GM18508 (cell line): ENCODE measurements at regions not wholly inside any gene's neighbourhood (a gene's known extent, or its start where the extent isn't known, plus 50 kb on each side); places are given as distances from the start of the nearest gene placed in this dataset.

Experiments
- ATAC-seq: cut with Tn5 transposase; IDR thresholded peaks from one replicate; pipeline ENCODE4 v1.9.1; 2021; ENCODE audit warnings: moderate number of reproducible peaks; ENCODE audit not compliant: insufficient read depth, unreplicated experiment

DNA sequence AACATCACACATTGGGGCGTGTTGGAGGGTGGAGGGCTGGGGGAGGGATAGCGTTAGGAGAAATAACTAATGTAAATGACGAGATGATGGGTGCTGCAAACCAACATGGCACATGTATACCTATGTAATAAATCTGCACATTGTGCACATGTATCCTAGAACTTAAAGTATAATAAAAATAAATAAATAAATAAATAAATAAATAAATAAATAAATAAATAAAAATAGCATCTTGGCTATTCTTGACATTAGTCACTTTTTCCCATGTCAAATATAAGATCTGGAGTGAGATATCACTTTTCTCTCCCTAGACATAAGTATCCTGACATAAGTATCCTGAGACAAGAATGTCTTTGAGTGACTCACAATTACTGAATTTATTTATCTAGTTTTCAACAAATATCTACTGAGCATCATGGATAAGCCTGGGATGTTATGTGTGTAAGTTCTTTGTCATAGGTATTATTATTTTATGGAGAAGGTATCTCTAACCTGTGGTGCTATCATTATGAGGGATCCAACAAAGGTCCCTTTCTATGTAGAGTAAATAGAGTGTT, 691.3 kb downstream of the SORCS1 start:
- ATAC-seq = no peak

DNA sequence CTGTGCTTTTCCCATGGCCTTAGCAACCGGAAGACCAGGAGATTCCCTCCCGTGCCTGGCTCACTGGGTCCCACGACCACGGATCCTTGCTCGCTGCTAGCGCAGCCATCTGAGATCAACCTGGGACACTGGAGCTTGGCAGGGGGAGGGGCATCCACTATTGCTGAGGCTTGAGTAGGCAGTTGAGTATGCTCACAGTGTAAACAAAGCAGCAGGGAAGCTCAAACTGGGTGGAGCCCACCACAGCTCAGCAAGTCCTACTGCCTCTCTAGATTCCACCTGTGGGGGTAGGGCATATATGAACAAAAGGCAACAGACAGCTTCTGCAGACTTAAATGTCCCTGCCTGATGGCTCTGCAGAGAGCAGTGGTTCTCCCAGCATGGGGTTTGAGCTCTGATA, 697.0 kb downstream of the SORCS1 start:
- ATAC-seq = no peak

DNA sequence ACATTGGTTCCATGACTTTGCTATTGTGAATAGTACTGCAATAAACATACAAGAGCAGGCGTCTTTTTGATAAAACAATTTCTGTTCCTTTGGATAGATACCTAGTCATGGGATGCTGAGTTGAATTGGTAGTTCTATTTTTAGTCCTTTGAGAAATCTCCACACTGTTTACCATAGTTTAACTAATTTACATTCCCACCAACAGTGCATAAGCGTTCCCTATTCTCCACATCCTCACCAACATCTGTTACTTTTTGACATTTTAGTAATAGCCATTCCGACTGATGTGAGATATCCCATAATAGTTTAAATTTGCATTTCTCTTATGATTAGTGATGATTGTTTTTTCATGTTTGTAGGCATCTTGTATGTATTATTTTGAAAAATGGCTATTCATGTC, 707.0 kb downstream of the SORCS1 start:
- ATAC-seq = no peak

DNA sequence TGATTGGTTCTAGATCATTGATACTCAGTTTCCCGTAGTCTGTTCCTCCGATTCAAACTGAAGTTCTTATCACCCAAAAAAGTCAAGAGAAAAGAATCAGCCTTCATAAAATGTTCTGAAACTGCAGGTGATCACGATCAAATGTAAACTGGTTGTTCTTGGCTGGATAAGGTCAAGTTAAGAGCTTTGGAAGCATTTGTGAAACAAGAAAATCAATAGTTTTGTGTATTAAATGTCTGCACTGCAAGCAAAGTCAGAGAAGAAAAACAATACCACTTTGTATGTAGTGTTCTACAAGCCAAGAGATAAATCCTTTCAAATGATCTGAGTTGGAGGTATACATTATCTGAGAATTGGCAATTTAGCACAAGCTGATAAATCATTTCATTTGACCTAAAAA, 710.3 kb downstream of the SORCS1 start:
- no peak for ATAC-seq

DNA sequence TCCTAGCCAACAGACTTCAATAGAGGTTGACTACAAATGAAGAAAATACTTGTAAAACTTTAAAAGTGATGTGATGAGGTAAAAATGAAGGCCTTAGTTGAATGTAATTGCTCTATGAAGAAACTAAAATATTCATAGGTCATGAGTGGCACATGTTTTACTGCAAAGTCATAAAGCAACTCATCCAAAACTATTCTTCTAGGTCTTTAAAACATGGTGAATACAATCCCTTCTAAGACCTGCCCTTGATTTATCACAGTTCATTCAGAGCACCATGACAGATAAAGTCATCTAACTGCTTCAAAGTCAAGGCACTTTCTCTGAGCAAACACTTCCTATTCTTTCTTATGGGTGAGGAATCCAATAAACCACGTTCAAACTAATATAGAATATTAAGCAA, 713.5 kb downstream of the SORCS1 start:
- no peak for ATAC-seq

DNA sequence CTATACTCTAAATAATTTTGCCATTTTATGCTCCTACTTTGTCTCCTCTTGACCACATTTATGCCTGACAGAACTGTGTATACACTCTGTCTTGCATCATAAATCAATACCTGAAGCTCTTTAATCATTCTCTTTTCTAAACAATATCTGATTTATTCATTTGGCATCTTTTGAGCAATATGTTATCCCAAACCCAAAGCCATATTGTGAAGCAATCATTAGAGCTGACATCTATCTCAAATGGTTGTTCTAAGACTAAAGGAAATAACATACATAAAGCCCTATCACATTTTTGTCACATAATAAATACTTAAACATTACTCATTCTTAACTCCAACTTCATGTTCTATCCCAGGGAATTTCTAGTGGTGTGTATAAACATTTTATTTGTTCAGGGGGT, 717.6 kb downstream of the SORCS1 start:
- ATAC-seq = no peak

DNA sequence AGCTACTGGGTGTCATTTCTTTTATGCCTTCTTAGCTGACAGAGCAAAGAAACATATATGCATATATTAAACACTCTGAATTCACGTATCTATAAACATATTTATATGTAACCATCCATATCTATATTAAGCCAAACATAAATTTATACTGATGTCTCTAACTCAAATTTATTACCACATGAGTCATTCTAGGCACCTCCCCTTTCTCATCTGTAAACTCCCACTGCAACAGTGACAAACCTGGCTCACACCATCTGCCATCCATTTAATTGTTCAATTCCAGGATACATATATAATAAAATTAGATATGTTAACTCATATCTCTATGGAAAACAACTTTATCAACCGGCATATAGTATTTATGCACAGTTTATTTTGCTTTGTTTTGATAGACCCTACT, 722.3 kb downstream of the SORCS1 start:
- no peak for ATAC-seq

DNA sequence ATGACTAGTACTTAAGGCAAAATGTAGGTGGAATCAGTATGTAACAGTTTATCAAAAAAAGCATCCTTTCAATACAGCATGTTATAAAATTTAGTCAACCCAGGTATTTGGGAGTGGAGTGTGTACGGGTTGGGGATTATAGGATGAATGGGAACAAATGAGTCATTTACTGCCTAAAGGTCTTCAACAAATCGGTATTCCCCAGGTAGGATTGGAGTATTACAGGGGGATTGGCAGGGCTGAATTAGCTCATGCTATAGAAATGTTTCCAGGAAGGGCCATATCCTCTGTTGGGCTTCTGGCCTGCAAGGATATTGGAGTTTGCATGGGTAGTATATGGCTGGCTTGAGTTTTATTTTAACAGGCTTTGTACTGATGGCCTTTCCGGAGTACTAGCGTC, 723.7 kb downstream of the SORCS1 start:
- no peak for ATAC-seq

DNA sequence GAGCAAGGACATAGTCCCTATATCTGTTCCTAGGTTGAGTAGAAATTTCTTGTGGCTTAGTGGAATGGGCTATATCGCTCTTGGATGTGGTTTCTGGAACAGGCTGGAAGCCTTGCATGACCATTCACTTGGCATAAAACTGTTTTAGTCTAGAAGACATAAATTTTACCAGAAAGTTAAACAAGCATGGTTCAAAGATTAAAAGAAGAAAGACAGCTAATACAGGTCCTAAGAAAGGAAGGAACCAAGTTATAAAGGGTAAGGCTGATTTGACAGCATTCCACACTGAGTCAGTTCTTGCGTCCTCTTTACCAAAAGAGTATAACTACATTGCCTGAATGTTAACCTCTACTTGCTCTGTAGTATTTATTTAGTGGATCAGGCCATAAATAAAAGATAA, 724.2 kb downstream of the SORCS1 start:
- no peak for ATAC-seq

DNA sequence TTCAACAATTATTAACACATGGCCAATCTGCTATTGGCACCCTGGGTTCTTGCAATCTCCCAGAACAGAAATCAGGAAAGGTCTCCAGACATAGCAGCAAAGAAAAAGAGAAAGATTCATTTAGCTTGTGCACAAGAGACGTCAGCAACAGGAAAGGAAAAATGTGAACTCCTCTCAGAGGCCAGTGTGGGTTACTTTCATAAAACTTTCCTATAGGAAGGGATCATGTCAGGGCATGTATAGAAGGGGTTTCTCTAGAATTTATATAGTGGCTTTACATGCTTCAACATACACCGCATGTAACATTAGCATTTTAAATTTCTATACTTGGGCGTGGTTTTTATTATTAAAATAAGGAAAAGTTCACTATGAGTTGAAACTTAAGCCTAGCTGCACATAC, 725.1 kb downstream of the SORCS1 start:
- ATAC-seq = no peak

DNA sequence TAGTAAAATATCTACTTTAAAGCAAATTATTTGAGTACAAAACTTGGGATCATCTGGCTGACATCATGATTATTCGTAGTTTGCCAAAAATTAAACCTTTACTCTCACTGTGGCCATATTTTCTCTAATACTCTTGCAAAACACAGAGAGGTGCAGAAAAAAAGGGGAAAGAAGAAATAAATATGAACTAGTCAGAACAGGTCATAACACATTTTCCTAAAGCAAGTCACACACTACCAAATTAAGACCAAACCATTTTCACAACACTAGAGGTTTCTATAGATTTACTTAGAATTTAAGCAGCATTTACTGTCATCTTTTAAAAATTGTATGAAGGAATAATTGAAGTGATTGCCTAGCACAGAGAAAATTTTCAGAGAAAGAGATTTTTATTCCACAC, 726.1 kb downstream of the SORCS1 start:
- no peak for ATAC-seq

DNA sequence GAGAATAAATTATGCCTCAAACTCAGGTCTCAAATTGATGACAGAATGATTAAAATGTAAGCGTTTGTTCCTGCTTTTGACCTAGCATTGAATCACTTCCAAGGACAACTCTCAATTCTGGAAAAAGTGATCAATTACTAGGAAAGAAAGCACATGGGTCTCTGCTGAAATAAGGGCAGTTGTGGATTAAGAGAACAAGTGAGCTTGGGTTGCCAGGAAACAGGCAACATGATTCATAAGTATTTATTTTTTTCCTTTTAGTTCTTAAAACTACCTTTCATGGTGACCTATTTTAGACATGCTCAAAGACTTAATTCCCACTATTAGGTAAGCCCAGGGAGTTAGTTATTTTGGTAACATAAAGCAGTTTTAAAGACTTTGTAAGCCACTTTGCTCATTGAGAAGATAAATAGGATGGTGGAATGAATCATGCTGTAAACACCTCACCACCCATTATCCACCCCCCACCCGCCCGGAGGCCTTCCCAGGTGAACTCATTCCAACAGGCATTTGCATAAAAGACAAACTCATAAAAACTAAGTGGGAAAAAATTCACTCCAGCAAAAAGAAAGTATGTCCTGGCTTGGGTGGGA, 728.3 kb downstream of the SORCS1 start:
- no peak for ATAC-seq

DNA sequence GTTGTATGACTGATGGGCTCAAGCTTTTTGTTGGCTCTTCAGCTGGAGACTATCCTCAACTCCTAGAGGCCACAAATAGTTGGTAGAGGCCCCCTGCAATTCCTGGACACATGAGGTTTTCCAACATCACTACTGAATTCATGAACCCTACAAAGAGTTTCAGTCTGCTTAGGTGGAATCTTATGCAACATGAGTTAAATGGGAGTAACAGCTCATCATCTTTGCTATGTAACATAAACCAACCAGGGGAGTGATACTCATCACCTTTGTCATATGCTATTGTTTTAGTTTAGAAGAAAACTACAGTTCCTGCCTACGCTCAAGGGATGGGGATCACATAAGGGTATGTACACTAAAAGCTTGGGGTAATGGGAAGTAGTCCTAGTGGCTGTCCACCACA, 729.4 kb downstream of the SORCS1 start:
- no peak for ATAC-seq

DNA sequence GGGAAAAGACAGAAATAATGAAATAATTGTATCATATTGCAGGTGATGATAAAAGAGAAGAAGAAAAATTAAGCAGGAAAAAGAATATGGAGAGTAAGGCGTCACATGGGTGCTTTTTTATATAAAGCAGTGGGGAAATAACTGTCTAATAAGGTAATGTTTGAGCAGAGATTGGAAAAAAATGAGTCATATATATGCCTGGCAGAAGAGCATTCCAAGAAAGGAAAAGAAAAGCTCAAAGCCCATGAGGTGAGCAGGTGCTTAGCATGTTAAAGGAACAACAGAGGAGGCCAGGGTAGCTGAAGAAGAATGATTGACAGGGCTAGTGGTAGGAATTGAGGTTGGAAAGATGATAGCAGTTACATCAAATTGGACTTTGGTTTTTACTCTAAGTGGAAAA, 739.5 kb downstream of the SORCS1 start:
- no peak for ATAC-seq

DNA sequence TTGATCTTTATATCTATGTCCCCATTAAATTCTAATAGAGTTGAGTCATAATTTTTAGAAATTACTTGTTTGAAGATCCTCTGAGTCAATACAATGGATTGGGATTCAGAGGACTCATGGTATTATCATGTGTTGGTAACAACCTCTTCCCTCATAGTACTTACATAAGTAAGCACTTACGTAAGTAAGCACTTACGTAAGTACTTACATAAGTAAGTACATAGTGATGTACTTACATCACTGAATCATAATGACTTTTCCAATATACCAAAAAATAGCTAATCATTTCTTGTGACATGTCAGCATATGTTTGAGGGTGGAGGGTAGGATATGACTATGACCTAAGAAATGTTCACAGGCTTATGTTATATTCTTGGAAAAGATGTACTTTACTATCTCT, 740.5 kb downstream of the SORCS1 start:
- no peak for ATAC-seq

DNA sequence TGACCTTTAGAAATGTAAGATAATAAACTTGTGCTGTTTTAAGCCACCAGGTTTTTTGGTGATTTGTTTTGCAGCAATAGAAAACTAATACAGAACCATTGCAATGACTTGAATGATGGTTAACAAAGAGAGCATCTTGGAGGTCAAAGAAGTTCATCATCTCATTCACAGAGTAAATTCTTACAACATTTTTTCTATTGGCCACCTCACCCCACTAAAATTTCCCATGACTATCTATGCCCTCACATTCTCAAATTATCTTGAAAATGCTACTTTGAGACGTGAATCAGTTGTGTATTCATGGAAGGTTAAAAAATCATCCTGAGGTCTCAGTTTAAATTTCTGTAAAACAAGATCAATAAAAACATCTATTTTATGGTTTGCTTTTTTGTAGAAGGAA, 754.2 kb downstream of the SORCS1 start:
- no peak for ATAC-seq

DNA sequence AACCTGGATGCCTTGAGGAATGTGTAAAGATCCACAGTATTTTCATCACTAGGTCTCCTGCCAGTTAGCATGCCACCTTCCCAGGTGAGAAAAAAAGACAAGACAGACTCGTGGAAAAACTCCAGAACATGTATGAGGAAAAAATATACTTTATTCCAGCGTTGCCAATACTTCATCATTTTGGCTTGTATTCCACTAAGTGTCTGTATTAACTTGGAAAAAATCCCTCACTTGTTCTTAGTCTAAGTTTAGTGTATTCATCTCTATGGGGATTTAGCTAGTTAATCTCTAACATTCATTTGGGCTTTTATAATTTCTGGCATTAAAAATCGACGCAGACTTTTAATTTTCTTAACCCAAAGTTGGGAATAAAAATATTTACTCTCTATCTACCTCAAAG, 759.4 kb downstream of the SORCS1 start:
- ATAC-seq = no peak

DNA sequence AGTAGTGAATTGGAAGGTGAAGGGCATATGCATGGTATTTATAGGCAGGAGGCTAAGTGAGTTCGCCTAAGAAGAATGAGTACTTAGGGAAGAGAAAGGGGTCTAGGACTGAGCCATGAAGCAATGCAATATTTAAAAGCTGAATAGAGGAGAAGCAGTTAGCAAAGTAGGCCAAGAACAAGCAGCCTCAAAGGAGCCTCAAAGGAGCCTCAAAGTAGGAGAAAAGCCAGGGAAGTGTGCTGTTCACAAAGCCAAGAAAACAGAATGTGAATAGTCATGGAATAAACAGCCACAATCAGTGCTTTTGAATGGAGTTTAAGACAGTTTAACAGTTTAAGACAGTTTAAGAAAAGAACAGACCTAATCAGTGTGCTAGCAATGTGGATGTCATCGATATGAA, 762.0 kb downstream of the SORCS1 start:
- no peak for ATAC-seq

DNA sequence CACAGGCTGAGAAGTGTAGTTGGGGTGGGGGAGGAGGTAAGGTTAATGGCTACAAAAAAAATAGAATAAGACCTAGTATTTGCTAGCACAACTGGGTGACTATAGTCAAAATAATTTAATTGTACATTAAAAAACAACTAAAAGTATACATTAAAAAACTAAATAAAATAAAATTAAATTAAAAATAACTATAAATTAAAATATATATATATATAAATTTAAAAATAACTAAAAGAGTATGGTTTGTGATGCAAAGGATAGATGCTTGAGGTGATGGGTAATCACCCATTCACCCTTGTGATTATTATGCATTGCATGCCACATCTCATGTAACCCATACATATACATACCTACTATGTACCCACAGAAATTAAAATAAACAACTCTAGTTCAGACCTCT, 762.5 kb downstream of the SORCS1 start:
- ATAC-seq = no peak

DNA sequence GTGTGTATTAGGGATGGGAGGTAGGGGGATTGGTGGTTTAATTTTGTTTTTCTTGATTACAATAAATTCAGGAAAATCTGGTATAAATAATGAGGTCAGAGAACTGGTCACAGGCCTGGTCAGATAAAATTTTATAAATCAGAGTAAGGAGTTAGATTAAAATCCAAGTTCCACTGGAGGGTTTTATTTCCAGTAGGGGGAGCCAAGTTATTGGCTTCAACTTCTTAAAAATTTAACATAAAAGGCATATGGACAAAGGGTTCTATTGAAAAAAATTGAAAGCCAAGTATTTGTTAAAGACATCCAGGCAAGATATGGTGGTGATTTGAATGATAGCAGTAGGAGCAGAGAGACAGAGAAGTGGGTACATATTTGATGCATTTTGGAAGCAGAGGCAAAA, 763.3 kb downstream of the SORCS1 start:
- ATAC-seq = no peak

DNA sequence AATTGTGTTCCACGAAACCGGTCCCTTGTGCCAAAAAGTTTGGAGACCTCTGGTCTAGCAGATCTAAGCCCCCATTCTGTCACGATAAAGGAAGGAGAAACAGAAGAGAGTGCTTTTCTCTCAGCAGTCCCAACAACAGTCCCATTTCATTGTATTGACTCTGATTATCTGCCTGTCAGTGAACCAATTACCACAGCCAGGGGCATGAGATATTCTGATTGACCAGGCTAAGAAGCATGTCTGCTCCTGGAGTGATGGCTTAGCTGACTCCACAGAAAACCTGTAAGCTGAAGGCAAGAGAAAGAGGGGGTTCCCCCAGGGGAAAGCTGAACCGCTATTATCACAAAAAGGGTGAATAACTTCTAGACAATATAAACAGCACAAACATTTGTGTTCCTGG, 765.4 kb downstream of the SORCS1 start:
- no peak for ATAC-seq

DNA sequence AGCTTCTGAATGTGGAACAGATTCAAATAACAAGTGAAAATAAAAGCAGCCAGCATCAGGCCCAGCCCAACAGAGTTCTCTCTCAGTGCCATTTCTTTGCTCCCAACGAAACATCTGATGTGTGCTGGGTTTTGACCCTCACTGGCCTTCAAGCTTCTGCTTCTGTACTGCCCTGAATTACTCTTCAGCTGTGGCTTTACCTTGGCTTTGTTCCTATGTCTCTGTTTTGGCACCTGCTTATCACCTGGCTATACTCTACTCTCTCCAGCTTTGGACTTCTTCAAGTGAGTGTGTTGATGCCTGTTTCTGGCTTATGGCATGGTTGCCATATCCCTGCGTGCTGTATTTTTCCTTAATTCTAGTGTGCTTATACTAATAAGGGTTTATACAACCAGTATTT, 768.3 kb downstream of the SORCS1 start:
- ATAC-seq = no peak
